Suprapubic skin (tissue), 4 donors: ENCODE measurements at regions not wholly inside any gene's neighbourhood (a gene's known extent, or its start where the extent isn't known, plus 50 kb on each side); places are given as distances from the start of the nearest gene placed in this dataset.

ENCODE experiments used
- EP300 ChIP-seq: sonication (generic); formaldehyde crosslinking; IDR thresholded peaks from one replicate; pipeline ENCODE4 v1.6.1; 2017; ENCODE audit warnings: antibody characterized with exemption
- POLR2A ChIP-seq, 2 donors: fragments of 450-650 bp; IDR thresholded peaks; one replicate each; pipeline ENCODE4 v1.6.1; 2017; ENCODE audit warnings: antibody characterized with exemption in 2 of 2, mild to moderate bottlenecking in 2 of 2, moderate library complexity in 2 of 2
- POLR2AphosphoS5 ChIP-seq, 3 donors: sonication (generic); formaldehyde crosslinking; IDR thresholded peaks; one replicate each; pipeline ENCODE4 v1.6.1; 2017; ENCODE audit warnings: antibody characterized with exemption in 3 of 3
- TF ChIP-seq, protein P1 (sequence below), 2 donors: fragments of 200-600 bp in 1 of 2; fragments of 450-650 bp in 1 of 2; sonication (generic) in 1 of 2; IDR thresholded peaks; one replicate each; pipeline ENCODE4 v1.5.1; 2016 to 2019; ENCODE audit warnings: antibody characterized with exemption in 2 of 2, mild to moderate bottlenecking in 1 of 2, moderate library complexity in 1 of 2

DNA sequence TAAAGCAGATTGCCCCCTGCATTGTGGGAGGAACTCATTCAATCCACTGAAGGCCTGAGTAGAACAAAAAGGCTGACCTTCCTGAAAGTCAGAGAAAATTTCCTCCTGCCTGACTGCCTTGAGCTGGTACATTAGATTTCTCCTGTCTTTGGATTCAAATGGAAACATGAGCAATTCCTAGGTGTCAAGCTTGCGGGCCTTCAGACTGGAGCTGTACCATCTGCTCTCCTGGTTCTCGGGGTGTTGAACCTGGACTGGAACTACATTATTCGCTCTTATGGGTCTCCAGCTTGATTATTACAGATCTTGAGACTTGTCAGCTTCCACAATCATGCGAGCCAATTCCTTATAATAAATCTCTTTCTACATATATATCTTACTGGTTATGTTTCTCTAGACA lies 173.6 kb upstream of the STEAP4 start:
- TF ChIP-seq, protein P1, sequence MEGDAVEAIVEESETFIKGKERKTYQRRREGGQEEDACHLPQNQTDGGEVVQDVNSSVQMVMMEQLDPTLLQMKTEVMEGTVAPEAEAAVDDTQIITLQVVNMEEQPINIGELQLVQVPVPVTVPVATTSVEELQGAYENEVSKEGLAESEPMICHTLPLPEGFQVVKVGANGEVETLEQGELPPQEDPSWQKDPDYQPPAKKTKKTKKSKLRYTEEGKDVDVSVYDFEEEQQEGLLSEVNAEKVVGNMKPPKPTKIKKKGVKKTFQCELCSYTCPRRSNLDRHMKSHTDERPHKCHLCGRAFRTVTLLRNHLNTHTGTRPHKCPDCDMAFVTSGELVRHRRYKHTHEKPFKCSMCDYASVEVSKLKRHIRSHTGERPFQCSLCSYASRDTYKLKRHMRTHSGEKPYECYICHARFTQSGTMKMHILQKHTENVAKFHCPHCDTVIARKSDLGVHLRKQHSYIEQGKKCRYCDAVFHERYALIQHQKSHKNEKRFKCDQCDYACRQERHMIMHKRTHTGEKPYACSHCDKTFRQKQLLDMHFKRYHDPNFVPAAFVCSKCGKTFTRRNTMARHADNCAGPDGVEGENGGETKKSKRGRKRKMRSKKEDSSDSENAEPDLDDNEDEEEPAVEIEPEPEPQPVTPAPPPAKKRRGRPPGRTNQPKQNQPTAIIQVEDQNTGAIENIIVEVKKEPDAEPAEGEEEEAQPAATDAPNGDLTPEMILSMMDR (IDR thresholded peaks at IDR 0.05), result no peak
- TF ChIP-seq POLR2A (IDR thresholded peaks at IDR 0.05) (no peak), POLR2AphosphoS5 (IDR thresholded peaks at IDR 0.05) (no peak), EP300 (no peak)
